HG03521 (cell line): ENCODE measurements at regions not wholly inside any gene's neighbourhood (a gene's known extent, or its start where the extent isn't known, plus 50 kb on each side); places are given as distances from the start of the nearest gene placed in this dataset.

Experiments used
- ATAC-seq: cut with Tn5 transposase; IDR thresholded peaks from one replicate; pipeline ENCODE4 v1.9.1; 2021; ENCODE audit warnings: mild to moderate bottlenecking, moderate library complexity; ENCODE audit not compliant: unreplicated experiment

GRCh38 chr13:84923831-84924230, 875.4 kb downstream of the SLITRK6 start:
- no peak for ATAC-seq

DNA sequence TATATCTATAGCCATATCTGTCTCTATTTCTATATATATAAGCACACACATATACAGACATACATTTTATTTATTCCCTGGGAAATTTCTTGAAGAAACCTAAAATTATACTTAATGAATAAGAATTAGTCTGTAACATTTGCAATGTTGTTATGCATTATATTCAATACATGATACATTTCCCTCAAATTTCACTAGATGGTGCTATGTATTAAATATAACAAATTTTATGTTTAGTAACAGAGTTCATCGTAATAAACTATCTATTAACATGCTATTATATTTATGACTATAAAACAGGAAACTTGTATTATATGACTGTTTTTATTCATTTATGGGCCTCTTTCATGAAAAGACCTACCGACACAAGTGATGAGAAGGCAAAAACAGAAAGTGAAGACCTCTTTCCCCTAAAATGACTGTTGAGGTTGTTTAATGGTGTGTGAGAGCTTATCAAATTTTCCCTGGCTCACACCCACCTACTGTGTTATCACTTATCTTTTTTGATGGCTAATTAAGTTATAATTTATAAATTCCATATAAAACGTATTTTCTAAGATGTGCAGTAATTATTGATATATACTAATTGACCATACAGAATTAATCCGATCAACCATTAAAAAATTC, 881.9 kb downstream of the SLITRK6 start:
- no peak for ATAC-seq

DNA sequence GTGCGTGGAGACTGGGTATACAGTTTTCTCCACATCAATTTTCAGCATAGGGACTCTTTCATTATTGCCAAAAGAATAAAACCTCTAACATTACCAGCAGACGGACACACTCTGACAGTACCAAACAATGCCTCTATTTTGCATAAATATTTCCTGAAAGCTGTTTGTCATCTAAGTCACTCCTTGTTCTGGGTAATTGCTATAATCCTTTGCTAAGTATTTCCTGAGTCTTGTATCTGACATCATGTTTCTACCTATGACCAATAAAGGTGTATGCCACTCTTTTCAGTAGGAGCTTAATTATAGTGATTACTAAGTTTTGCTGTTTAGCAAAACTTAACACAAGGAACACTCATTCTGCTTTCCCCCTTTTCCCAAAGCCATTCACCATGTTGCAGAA, 886.5 kb downstream of the SLITRK6 start:
- no peak for ATAC-seq

GRCh38 chr13:84910423-84910822, 888.8 kb downstream of the SLITRK6 start:
- ATAC-seq: no peak

DNA sequence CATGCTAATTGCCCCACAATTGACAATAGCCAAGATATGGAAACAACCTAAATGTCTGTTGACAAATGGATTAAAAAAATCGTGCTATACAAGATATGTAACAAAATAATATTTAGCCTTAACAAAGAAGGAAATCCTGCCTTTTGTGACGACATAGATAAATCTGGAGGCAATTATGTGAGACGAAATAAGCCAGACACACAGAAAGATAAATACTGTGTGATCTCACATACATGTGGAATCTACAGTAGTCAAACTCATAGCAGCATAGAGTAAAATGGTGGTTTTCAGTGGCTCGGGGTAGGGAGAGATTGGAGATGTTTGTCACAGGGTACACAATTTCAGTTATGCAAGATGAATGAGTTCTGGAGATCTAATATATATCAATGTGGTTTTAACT, 895.8 kb downstream of the SLITRK6 start:
- no peak for ATAC-seq

GRCh38 chr13:84902243-84902642, 897.0 kb downstream of the SLITRK6 start:
- ATAC-seq: no peak

DNA sequence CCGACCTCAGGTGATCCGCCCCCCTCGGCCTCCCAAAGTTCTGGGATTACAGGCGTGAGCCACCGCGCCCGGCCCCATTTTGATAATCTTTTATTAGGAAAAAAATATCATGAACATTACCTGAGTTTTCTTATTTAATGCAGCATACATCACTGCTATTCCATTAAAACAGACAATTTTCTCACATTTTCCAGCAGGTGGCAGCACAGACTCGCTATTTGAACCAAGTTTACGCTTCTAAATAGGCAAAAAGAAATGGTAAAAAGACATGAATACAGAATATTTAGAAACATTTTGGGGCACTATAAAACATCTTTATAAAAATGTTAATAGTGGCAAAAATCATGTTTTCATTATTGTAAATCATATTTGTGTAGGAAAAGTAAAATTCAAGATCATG, 903.1 kb downstream of the SLITRK6 start:
- peak; percentile 56 for ATAC-seq

- no peak for ATAC-seq
These were observed 904.5 kb downstream of the SLITRK6 start for GRCh38 chr13:84894749-84895148.

DNA sequence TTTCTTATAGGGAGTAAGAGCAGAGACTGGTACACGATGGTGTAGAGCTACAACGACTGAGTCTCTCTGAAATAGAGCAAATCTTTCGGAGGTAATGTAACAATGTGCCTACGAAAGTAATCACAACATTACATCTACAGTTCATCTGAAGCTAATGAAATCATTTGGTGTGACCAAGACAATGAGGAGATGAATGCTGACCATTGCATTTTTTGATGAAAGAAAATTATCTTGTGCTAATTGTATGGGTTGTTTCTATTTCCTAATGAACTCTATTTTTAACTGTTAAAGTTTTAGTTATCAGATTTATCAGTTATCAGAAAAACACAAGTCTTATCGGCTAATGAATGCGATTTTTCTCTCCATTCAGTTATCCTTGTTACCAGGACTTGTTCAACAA, 913.4 kb downstream of the SLITRK6 start:
- ATAC-seq: no peak

DNA sequence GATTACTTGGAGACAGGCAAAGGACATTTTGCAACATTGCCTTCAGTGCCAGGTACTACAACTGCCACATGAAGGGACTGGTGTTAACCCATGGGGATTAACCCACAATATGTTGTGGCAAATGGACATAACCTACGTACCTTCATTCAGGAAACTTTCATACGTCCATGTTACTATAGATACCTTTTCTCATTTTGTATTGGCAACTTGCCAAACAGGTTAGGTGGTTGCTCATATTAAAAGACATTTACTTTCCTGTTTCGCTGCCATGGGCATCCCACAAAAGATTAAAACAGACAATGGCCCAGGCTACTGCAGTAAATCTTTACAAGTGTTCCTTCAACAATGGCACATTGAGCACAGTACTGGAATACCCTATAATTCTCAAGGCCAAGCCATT, 925.3 kb downstream of the SLITRK6 start:
- no peak for ATAC-seq

- ATAC-seq: no peak
These were observed 929.0 kb downstream of the SLITRK6 start for GRCh38 chr13:84870190-84870589.

DNA sequence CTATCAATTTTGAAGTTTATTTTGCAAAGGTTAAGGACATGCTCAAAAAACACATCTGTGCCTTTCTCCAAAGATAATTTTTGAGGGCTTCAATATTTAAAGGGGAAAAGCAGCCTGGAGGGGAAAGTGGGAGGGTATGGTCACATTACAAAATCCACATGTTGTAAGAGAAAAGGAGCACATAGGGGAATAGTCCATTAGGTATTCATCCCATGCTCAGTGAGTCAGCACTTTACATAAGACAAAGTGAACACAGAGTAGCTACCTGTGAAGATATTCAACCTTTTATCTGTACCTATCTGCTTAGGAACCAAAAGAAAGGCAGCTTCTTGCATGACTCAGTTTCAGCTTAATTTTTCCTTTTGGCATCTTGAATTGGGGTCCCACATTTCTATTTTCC, 932.0 kb downstream of the SLITRK6 start:
- ATAC-seq: no peak

GRCh38 chr13:84865783-84866221, 933.4 kb downstream of the SLITRK6 start:
- no peak for ATAC-seq

GRCh38 chr13:84864341-84864740, 934.9 kb downstream of the SLITRK6 start:
- no peak for ATAC-seq

- no peak for ATAC-seq
These were observed 952.1 kb downstream of the SLITRK6 start for GRCh38 chr13:84847107-84847506.

DNA sequence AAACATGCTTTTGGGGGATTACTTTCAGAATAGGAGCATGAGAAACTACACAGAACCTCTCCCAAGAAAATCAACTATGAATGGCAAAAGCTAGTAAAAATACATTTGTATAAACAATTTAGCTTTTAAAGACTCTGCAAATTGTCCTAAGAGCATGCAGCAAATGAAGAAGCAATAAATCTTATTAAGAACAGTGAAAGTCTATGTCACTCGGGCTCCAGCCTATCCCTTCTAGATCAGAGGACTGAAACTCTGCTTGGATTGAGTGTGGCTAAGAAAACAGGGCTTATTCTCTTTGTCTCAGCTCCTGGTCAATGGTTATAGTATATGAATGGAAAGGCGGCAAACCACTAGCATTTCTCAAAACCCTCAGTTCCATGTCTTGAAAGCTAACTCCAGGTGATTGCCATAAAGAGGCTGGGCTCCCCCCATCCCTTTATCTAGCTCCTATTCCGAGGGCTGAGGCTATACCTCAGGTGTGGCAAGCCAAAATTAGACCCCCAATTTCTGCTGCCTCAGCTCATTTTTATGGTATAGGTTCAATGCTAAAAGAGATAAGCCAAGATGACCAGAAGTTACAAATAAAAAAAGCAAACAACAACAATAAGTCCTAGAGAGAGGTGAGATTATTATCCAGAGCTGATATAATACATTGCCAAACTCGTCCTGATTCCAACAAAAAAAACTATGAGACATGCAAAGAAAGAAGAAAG, 953.2 kb downstream of the SLITRK6 start:
- ATAC-seq: no peak

GRCh38 chr13:84844473-84844872, 954.7 kb downstream of the SLITRK6 start:
- ATAC-seq: no peak

DNA sequence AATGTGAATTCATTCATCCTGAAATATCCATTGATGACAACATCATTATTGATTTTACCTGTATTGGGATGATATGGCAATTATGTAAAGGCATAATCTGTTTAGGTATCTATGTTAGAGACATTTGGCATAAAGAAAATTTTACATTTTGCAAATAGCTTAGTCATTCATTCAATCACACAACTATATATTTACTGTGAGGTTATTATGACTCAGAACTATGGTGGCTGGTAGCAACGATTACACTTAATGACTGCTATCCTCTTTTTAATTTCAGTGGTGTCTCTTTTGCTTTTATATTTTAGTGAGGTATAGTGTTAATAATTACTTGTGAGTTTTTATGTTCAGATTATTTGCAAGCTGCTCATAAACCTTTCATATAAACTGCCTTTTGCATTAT, 955.9 kb downstream of the SLITRK6 start:
- no peak for ATAC-seq

DNA sequence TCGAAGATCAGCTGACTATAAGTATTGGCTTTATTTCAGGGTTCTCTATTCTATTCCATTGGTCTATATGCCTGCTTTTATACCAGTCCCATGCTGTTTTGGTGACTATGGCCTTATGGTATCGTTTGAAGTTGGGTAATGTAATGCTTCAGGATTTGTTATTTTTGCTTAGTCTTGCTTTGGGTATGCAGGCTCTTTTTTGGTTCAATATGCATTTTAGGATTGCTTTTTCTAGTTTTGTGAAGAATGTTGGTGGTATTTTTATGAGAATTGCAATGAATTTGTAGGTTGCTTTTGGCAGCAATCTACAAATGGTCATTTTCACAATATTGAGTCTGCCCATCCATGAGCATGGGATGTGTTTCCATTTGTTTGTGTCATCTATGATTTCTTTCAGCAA, 951.9 kb upstream of the SLITRK1 start:
- ATAC-seq: no peak

DNA sequence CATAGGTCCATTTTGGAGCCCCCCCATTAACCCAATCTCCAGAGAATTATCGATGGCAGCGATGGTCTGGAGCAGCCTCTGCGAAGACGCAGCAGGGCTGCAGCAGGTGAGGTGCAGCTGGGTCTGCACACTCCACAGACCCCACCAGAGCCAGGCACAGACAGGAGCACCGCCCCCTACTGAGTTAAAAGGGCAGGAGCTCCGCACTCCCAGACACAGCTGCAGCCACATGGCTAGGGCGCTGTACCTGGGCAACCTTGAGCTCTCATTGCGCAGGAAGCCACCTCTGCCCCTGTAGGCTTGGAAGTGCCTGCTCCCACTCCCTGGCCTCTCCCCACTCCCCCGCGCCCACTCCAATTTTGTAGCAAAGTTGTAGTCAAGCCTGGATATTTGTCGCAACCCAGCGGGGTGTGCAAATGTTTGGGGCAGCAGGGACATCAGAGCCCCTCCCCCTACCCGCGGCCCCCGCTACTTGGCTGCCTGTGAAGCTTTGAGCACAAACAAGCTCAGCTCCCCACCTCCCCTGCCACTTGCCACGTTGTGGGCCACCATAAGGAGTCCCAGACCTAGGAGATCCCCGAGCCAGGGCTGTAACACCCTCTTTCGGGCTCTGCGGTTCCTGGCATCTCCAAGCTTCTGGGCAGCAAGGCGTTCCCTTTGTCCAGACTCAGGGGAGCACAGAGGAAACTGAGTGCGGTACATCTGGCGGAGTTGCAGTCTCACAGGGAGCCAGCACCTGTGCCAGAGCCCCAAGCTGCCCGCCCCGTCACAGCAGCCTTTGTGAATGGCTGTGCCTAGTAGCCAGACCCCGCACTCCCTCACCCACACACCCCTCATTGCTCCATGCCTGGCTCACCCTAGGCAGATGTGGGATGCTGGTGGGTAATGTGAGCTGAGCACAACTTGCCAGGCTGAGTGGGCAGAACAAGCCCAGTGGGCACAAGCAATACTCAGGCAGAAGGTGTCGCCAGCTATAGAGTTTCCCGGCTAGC, 949.7 kb upstream of the SLITRK1 start:
- no peak for ATAC-seq

DNA sequence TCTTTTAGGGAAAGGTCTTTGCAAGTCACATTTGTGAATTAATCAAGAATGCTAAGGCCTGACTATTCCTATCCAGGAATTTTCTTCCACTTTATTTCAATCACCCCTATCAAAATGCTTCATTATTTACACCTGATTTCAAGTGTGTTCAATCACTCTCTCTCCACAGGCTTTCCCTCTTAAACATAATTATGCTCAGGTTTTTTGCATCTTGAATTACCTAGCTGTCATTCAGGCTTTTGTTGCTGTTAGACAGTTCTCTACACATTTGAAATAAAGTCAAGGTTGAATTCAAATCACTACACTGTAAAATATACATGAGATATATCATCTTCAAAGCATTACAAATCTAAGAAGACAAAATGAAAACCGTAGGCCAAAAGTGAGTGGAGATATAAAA, 941.3 kb upstream of the SLITRK1 start:
- ATAC-seq: no peak

GRCh38 chr13:84821261-84821660, 939.0 kb upstream of the SLITRK1 start:
- no peak for ATAC-seq
